ENCODE measurements at regions not wholly inside any gene's neighbourhood (a gene's known extent, or its start where the extent isn't known, plus 50 kb on each side); places are given as distances from the start of the nearest gene placed in this dataset.
A peak's percentile ranks its signal among the peaks of the same experiment; 100 is the strongest.

DNA sequence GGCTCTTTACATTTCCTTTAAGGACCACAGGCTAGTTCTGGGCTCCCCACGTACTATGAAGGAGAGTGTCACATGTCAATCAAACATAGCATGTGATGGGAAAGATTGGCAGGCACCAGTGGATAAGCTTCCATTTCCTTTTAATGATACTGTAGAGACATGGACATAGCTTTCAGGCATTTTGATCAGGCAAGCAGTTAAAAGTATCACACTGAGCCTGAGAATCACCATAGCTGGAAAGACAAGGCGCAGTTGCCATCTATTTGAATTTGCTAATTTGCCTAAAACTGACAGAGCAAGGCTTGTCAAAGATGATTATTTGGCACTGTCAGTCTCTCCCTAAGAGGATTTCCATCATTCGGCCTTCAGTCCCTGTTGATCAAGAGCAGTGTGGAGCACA, 263.4 kb upstream of the TAC1 start:
- no peaks in the 10 kb centered on the region for H3K9me3 Mint-ChIP-seq
- no peak for DNase-seq (ENCODE audit: extremely low spot score, unreplicated experiment)

DNA sequence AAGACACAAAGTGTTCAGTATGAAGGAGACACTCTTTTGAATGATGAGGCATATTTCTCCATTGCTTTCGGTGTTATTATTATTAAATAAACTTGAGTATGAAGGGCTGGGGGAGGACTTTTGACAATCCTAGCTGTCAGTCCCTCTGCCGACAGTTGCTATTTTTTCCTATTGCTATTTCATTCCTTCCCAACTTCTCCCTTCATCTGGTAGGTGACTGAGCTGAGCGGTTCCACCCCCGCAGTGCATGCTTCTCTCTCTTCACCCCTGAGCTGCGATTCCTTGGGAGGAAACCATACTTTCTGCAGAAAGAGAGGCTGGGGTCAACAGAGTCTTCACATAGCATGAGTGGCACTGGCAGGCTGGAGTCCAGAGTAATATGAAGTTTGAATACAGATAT, 261.2 kb upstream of the TAC1 start:
- no peak for DNase-seq (ENCODE audit: extremely low spot score, unreplicated experiment)
- no peaks in the 10 kb centered on the region for H3K36me3 Mint-ChIP-seq
- H3K4me3 Mint-ChIP-seq: no peak overlapping the region
- no peak overlapping the region for H3K27ac Mint-ChIP-seq
- H3K4me1 Mint-ChIP-seq (ENCODE audit: unreplicated experiment): peaks cover 34% of the 10 kb centered on the region
- H3K27me3 Mint-ChIP-seq: peaks cover 19% of the 10 kb centered on the region
- H3K9me3 Mint-ChIP-seq: no peaks in the 10 kb centered on the region
- TF ChIP-seq, protein P1, sequence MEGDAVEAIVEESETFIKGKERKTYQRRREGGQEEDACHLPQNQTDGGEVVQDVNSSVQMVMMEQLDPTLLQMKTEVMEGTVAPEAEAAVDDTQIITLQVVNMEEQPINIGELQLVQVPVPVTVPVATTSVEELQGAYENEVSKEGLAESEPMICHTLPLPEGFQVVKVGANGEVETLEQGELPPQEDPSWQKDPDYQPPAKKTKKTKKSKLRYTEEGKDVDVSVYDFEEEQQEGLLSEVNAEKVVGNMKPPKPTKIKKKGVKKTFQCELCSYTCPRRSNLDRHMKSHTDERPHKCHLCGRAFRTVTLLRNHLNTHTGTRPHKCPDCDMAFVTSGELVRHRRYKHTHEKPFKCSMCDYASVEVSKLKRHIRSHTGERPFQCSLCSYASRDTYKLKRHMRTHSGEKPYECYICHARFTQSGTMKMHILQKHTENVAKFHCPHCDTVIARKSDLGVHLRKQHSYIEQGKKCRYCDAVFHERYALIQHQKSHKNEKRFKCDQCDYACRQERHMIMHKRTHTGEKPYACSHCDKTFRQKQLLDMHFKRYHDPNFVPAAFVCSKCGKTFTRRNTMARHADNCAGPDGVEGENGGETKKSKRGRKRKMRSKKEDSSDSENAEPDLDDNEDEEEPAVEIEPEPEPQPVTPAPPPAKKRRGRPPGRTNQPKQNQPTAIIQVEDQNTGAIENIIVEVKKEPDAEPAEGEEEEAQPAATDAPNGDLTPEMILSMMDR (conservative IDR thresholded peaks at IDR 0.05): no peak

More for the DNA sequence above, 263.4 kb upstream of the TAC1 start:
- H3K36me3 Mint-ChIP-seq: no peaks in the 10 kb centered on the region
- H3K27ac Mint-ChIP-seq: no peak overlapping the region
- H3K27me3 Mint-ChIP-seq: peaks cover 19% of the 10 kb centered on the region
- TF ChIP-seq, protein P1 (conservative IDR thresholded peaks at IDR 0.05): no peak
- H3K4me1 Mint-ChIP-seq (ENCODE audit: unreplicated experiment): peaks cover 34% of the 10 kb centered on the region
- H3K4me3 Mint-ChIP-seq: no peak overlapping the region

DNA sequence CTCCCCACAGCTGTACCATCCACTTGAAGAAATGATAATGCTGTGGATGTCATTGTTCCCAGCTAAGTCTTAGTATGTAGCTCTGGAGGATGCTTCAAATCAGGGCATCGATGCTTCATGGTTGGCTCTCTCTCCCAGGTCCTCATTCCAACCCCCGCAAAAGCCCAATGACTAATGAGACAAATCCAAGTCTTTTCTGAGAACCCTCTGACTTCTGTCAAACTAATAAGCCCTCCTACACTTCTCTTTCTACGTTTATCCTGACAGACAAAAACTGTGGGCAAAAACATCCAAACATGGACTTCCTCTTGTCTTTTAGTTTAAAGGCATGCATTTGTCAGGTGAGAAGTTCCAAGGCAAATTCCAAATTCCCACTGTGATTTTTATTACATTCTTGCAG, 260.4 kb upstream of the TAC1 start:
- TF ChIP-seq, protein P1 (conservative IDR thresholded peaks at IDR 0.05): no peak
- no peak for DNase-seq (ENCODE audit: extremely low spot score, unreplicated experiment)
- H3K36me3 Mint-ChIP-seq: no peaks in the 10 kb centered on the region
- peaks cover 28% of the 10 kb centered on the region for H3K4me1 Mint-ChIP-seq (ENCODE audit: unreplicated experiment)
- H3K4me3 Mint-ChIP-seq: no peak overlapping the region
- no peak overlapping the region for H3K27ac Mint-ChIP-seq
- H3K27me3 Mint-ChIP-seq: peaks cover 19% of the 10 kb centered on the region
- no peaks in the 10 kb centered on the region for H3K9me3 Mint-ChIP-seq

DNA sequence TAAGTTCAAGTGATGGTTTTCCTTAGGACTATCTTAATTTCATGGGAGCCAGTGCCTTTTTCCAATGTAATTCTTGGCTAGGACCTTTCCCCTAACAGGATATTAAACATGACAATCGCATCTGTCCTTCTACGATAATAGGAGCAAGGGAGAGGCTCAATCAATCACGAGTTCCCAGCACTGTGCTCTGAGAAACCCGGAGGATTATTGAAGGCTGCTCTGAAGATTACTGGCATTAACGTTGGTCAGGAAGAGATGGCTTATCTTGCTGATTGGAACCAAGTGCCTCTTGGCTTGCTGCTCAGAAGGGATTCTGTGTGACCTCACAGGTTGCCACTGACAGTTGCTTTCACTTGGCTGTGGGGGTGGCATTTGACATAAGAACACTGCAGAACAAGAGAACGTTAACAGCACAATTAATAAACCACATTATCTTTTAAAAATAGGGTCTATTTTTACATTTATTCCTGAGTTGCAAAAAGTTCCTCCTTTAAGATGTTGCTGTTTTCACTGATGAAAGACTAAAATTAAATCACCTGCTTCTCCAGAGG, 252.1 kb upstream of the TAC1 start:
- no peaks in the 10 kb centered on the region for H3K36me3 Mint-ChIP-seq
- H3K27ac Mint-ChIP-seq: no peak overlapping the region
- H3K27me3 Mint-ChIP-seq: peaks cover 11% of the 10 kb centered on the region
- TF ChIP-seq, protein P1 (conservative IDR thresholded peaks at IDR 0.05): no peak
- H3K4me1 Mint-ChIP-seq (ENCODE audit: unreplicated experiment): peaks cover 21% of the 10 kb centered on the region
- DNase-seq (ENCODE audit: extremely low spot score, unreplicated experiment): no peak
- H3K9me3 Mint-ChIP-seq: no peaks in the 10 kb centered on the region
- H3K4me3 Mint-ChIP-seq: no peak overlapping the region

DNA sequence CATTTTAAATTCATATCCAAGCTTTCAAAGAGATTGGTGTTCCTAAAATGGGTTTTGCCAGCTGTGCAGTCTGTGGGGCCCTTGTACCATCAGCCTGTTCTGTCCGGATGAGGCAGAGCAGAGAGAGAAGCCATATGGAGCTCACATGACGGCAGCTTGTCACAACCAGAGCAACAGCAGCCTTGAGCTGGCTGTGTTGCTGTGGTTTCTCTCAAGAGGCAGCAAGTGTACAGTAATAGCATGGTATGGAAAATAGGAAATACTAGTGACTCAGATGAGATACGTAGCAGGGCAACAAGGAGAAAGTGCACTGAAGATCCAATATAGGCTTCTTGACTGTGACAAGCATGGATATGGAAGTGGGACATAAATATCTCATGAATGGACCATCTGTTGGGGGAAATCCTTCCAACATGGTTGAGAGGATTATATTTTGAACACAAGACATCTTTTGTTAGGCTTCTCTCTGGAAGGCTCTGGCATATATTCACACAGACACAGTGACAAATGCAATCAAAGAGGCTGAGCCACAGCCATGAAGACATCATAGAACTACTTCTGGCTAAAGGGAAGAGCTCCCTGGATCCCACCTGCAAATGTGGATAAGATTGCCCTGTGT, 251.0 kb upstream of the TAC1 start:
- DNase-seq (ENCODE audit: extremely low spot score, unreplicated experiment): no peak
- peak overlapping the region; percentile 51 for H3K27ac Mint-ChIP-seq
- H3K4me1 Mint-ChIP-seq (ENCODE audit: unreplicated experiment): peaks cover 28% of the 10 kb centered on the region
- no peaks in the 10 kb centered on the region for H3K36me3 Mint-ChIP-seq
- TF ChIP-seq, protein P1 (conservative IDR thresholded peaks at IDR 0.05): no peak
- no peaks in the 10 kb centered on the region for H3K9me3 Mint-ChIP-seq
- H3K27me3 Mint-ChIP-seq: peaks cover 11% of the 10 kb centered on the region
- no peak overlapping the region for H3K4me3 Mint-ChIP-seq

Measured in type B pancreatic cell (in vitro differentiated cells).